ENCODE measurements at regions not wholly inside any gene's neighbourhood (a gene's known extent, or its start where the extent isn't known, plus 50 kb on each side); places are given as distances from the start of the nearest gene placed in this dataset.

DNA sequence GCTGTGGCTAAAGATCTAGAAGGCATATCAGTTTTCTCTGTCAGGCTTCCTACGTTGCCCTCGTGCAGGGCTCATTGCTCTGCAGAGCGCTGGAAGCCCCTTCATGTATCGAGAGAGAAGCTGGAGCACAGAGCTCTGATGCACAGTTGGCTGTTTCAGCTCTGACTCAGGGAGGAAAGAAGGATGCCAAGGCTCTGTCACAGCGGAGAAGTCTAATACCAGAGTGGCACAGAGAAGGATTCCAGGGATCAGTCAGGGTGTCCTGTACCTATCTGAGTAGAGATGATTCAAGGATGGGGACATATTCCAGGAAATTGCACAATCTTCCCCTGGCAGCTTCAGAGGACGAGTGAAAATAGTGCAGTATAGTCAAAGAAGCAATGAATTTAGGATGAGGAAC, 179.2 kb upstream of the FMN2 start:
- H3K9me3 ChIP-seq (ENCODE audit: control insufficient read depth, low read depth, low read length), result peaks cover 5% of the 10 kb centered on the region
- no peaks in the 10 kb centered on the region for H4K20me1 ChIP-seq (ENCODE audit: control insufficient read depth, extremely low read depth, insufficient read depth, low read length)
- H3K9ac ChIP-seq (ENCODE audit: control insufficient read depth, extremely low read depth, insufficient read depth, low read length), result no peak overlapping the region

GRCh38 chr1:239913141-239913585, 178.5 kb upstream of the FMN2 start:
- no peak overlapping the region for H2AFZ ChIP-seq (ENCODE audit: control insufficient read depth, low read length)
- no peaks in the 10 kb centered on the region for H3K27me3 ChIP-seq (ENCODE audit: control insufficient read depth, extremely low read depth, insufficient read depth, low read length)
- no peak overlapping the region for H3K4me3 ChIP-seq (ENCODE audit: control insufficient read depth in 2 of 3, extremely low read depth in 1 of 3, insufficient read depth in 2 of 3, low read depth in 1 of 3, low read length in 3 of 3)
- no peak overlapping the region for H3K27ac ChIP-seq (ENCODE audit: control insufficient read depth, insufficient read depth, low read length)
- H3K9ac ChIP-seq (ENCODE audit: control insufficient read depth, extremely low read depth, insufficient read depth, low read length), result no peak overlapping the region
- no peaks in the 10 kb centered on the region for H3K36me3 ChIP-seq (ENCODE audit: control insufficient read depth in 2 of 2, extremely low read depth in 1 of 2, insufficient read depth in 2 of 2, low read length in 2 of 2)
- DNase-seq (ENCODE audit: low read depth, low spot score) (no peak), FAIRE-seq (no peak)
- no peaks in the 10 kb centered on the region for H3K79me2 ChIP-seq (ENCODE audit: control insufficient read depth, insufficient read depth, low read length)
- no peak overlapping the region for H3K4me2 ChIP-seq (ENCODE audit: control insufficient read depth, extremely low read depth, insufficient read depth, low read depth, low read length)
- dilution Hi-C loops (cut with MboI; ENCODE audit: extremely low pct_ligation_motif_present, low sequenced_read_pairs), result no loop called here
- no peaks in the 10 kb centered on the region for H3K9me1 ChIP-seq (ENCODE audit: control insufficient read depth, extremely low read depth, insufficient read depth, low read length)
- TF ChIP-seq EZH2 (IDR thresholded peaks at IDR 0.05; ENCODE audit: low read length), result no peak
- TF ChIP-seq, protein P1, sequence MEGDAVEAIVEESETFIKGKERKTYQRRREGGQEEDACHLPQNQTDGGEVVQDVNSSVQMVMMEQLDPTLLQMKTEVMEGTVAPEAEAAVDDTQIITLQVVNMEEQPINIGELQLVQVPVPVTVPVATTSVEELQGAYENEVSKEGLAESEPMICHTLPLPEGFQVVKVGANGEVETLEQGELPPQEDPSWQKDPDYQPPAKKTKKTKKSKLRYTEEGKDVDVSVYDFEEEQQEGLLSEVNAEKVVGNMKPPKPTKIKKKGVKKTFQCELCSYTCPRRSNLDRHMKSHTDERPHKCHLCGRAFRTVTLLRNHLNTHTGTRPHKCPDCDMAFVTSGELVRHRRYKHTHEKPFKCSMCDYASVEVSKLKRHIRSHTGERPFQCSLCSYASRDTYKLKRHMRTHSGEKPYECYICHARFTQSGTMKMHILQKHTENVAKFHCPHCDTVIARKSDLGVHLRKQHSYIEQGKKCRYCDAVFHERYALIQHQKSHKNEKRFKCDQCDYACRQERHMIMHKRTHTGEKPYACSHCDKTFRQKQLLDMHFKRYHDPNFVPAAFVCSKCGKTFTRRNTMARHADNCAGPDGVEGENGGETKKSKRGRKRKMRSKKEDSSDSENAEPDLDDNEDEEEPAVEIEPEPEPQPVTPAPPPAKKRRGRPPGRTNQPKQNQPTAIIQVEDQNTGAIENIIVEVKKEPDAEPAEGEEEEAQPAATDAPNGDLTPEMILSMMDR (optimal IDR thresholded peaks at IDR 0.05 in 1 of 3, IDR thresholded peaks at IDR 0.05 in 1 of 3, conservative IDR thresholded peaks at IDR 0.05 in 1 of 3; ENCODE audit: extremely low read depth in 1 of 3, insufficient read depth in 2 of 3, low read length in 3 of 3), result no peak
- H3K4me1 ChIP-seq (ENCODE audit: control insufficient read depth, extremely low read depth, insufficient read depth, low read length), result no peaks in the 10 kb centered on the region
- H3K9me3 ChIP-seq (ENCODE audit: control insufficient read depth, low read depth, low read length), result peaks cover 4% of the 10 kb centered on the region
- H4K20me1 ChIP-seq (ENCODE audit: control insufficient read depth, extremely low read depth, insufficient read depth, low read length), result no peaks in the 10 kb centered on the region

More for the DNA sequence above, 179.2 kb upstream of the FMN2 start:
- Histone ChIP-seq H3K79me2 (ENCODE audit: control insufficient read depth, insufficient read depth, low read length) (no peaks in the 10 kb centered on the region), H3K4me3 (ENCODE audit: control insufficient read depth in 2 of 3, extremely low read depth in 1 of 3, insufficient read depth in 2 of 3, low read depth in 1 of 3, low read length in 3 of 3) (no peak overlapping the region), H3K4me2 (ENCODE audit: control insufficient read depth, extremely low read depth, insufficient read depth, low read depth, low read length) (no peak overlapping the region), H3K36me3 (ENCODE audit: control insufficient read depth in 2 of 2, extremely low read depth in 1 of 2, insufficient read depth in 2 of 2, low read length in 2 of 2) (no peaks in the 10 kb centered on the region), H3K4me1 (ENCODE audit: control insufficient read depth, extremely low read depth, insufficient read depth, low read length) (no peaks in the 10 kb centered on the region), H3K27ac (ENCODE audit: control insufficient read depth, insufficient read depth, low read length) (no peak overlapping the region), H3K27me3 (ENCODE audit: control insufficient read depth, extremely low read depth, insufficient read depth, low read length) (no peaks in the 10 kb centered on the region), H3K9me1 (ENCODE audit: control insufficient read depth, extremely low read depth, insufficient read depth, low read length) (no peaks in the 10 kb centered on the region), H2AFZ (ENCODE audit: control insufficient read depth, low read length) (no peak overlapping the region)
- no peak for FAIRE-seq
- dilution Hi-C loops (cut with MboI; ENCODE audit: extremely low pct_ligation_motif_present, low sequenced_read_pairs), result no loop called here
- no peak for DNase-seq (ENCODE audit: low read depth, low spot score)
- no peak for TF ChIP-seq EZH2 (IDR thresholded peaks at IDR 0.05; ENCODE audit: low read length)
- TF ChIP-seq, protein P1 (optimal IDR thresholded peaks at IDR 0.05 in 1 of 3, IDR thresholded peaks at IDR 0.05 in 1 of 3, conservative IDR thresholded peaks at IDR 0.05 in 1 of 3; ENCODE audit: extremely low read depth in 1 of 3, insufficient read depth in 2 of 3, low read length in 3 of 3), result no peak

Data from keratinocyte (primary cell).